A549 (cell line): ENCODE measurements at regions not wholly inside any gene's neighbourhood (a gene's known extent, or its start where the extent isn't known, plus 50 kb on each side); places are given as distances from the start of the nearest gene placed in this dataset.
"Not testable (repeated sequence)": the region's sequence is repeated elsewhere in the genome, so short reads cannot be mapped to it uniquely, and the experiment has no call there.

Source experiments
- ATAC-seq, 2 experiments: fragments of 200-7000 bp in 1 of 2; fragments of >200 bp in 1 of 2; cut with Nextera tagmentation in 1 of 2; cut with Tn5 transposase in 1 of 2; 3 replicates each; pipeline versions ENCODE4 v1.8.0 to v1.9.1; 2018 to 2020; ENCODE audit warnings: mild to moderate bottlenecking in 1 of 2, moderate library complexity in 1 of 2
- CTCF ChIA-PET: fragments of 300-600 bp; sonication (Branson Sonifier 250); formaldehyde crosslinking; extraction: SDS; loops from one replicate; lab custom pipeline; 2021; ENCODE audit warnings: antibody characterized with exemption, inconsistent platforms; lab: Yijun Ruan, JAX
- POLR2A ChIA-PET: fragments of 350-600 bp; formaldehyde crosslinking; extraction: SDS; loops from one replicate; lab custom pipeline; 2021; ENCODE audit warnings: antibody characterized with exemption, inconsistent platforms; lab: Yijun Ruan, JAX
- DNase-seq, 2 experiments: peaks; one replicate each; pipeline versions ENCODE4 v3.0.0 to v3.0.0-alpha.2; 2011 to 2016; ENCODE audit warnings: low read depth in 1 of 2, low spot score in 1 of 2
- FAIRE-seq: peaks from 2 replicates; lab custom pipeline; 2011; peaks lifted over from hg19 to GRCh38; lab: Jason Lieb, UNC
- H3K27ac ChIP-seq, 2 experiments: fragments of >200 bp; sonication (Bioruptor Twin); formaldehyde crosslinking; 3 replicates each; pipeline ENCODE4 v1.5.1; 2016 to 2017
- H3K4me1 ChIP-seq: fragments of >200 bp; sonication (Bioruptor Twin); formaldehyde crosslinking; 3 replicates; pipeline ENCODE4 v1.6.1; 2016
- H3K4me2 ChIP-seq: fragments of >200 bp; sonication (Bioruptor Twin); formaldehyde crosslinking; 3 replicates; pipeline ENCODE4 v1.6.1; 2016
- H3K4me3 ChIP-seq: fragments of >200 bp; sonication (Bioruptor Twin); formaldehyde crosslinking; 3 replicates; pipeline ENCODE4 v1.5.1; 2016
- H3K9me3 ChIP-seq: fragments of >200 bp; sonication (Bioruptor Twin); formaldehyde crosslinking; 3 replicates; pipeline ENCODE4 v1.6.1; 2016
- ATOH8 ChIP-seq: fragments of 250-450 bp; sonication (Bioruptor Pico); IDR thresholded peaks from 2 replicates; pipeline ENCODE4 v1.5.0; 2020; ENCODE audit warnings: low read depth, mild to moderate bottlenecking, moderate library complexity
- E2F6 ChIP-seq: IDR thresholded peaks from 2 replicates; pipeline ENCODE4 v1.6.1; 2012; ENCODE audit warnings: low read depth, borderline replicate concordance
- FOSL2 ChIP-seq, 2 experiments: fragments of 450-650 bp in 1 of 2; fragments of >200 bp in 1 of 2; sonication (Bioruptor Twin) in 1 of 2; formaldehyde crosslinking; IDR thresholded peaks; 2 replicates each; pipeline versions ENCODE4 v1.5.0 to v1.6.1; 2016 to 2020; ENCODE audit warnings: mild to moderate bottlenecking in 1 of 2, moderate library complexity in 1 of 2
- HES2 ChIP-seq: fragments of >200 bp; sonication (Bioruptor Twin); formaldehyde crosslinking; IDR thresholded peaks from 2 replicates; pipeline ENCODE4 v1.6.1; 2016
- HEYL ChIP-seq: fragments of 250-450 bp; sonication (Bioruptor Pico); IDR thresholded peaks from 2 replicates; pipeline ENCODE4 v1.8.0; 2021; ENCODE audit warnings: mild to moderate bottlenecking, moderate library complexity
- JUN ChIP-seq, 2 experiments: fragments of >200 bp; sonication (Bioruptor Twin); formaldehyde crosslinking; IDR thresholded peaks; 2 replicates in 1 of 2; 3 replicates in 1 of 2; pipeline ENCODE4 v1.6.1; 2016 to 2017
- KDM1A ChIP-seq: fragments of 200-600 bp; sonication (generic); IDR thresholded peaks from 2 replicates; pipeline ENCODE4 v1.6.1; 2016; ENCODE audit warnings: low read depth, mild to moderate bottlenecking
- MAFK ChIP-seq: fragments of 450-650 bp; IDR thresholded peaks from 2 replicates; pipeline ENCODE4 v1.6.1; 2014; ENCODE audit not compliant: partially characterized antibody
- MAX ChIP-seq: IDR thresholded peaks from 2 replicates; pipeline ENCODE4 v1.6.1; 2012
- MYC ChIP-seq: IDR thresholded peaks from 2 replicates; pipeline ENCODE4 v1.6.1; 2012; ENCODE audit warnings: mild to moderate bottlenecking, inconsistent platforms, low read length, improper control_type of control experiment, borderline replicate concordance
- NFE2L2 ChIP-seq: fragments of 150-350 bp; conservative IDR thresholded peaks from 2 replicates; pipeline ENCODE4 v1.6.1; 2014; ENCODE audit warnings: low read length
- POLR2AphosphoS2 ChIP-seq: conservative IDR thresholded peaks from 2 replicates; pipeline ENCODE4 v1.6.1; 2012; ENCODE audit warnings: low read length, improper control_type of control experiment, inconsistent platforms
- RAD21 ChIP-seq, 2 experiments: fragments of >200 bp in 1 of 2; sonication (Bioruptor Twin) in 1 of 2; formaldehyde crosslinking in 1 of 2; IDR thresholded peaks in 1 of 2; conservative IDR thresholded peaks in 1 of 2; 2 replicates in 1 of 2; 3 replicates in 1 of 2; pipeline ENCODE4 v1.6.1; 2012 to 2018; ENCODE audit warnings: inconsistent platforms in 1 of 2
- RARB ChIP-seq: fragments of 250-450 bp; sonication (Bioruptor Pico); IDR thresholded peaks from 2 replicates; pipeline ENCODE4 v1.8.0; 2021; ENCODE audit warnings: mild to moderate bottlenecking, moderate library complexity
- SMC3 ChIP-seq: fragments of >200 bp; sonication (Bioruptor Twin); formaldehyde crosslinking; IDR thresholded peaks from 3 replicates; pipeline ENCODE4 v1.6.1; 2018; ENCODE audit warnings: inconsistent platforms
- SREBF2 ChIP-seq: fragments of 450-650 bp; IDR thresholded peaks from 2 replicates; pipeline ENCODE4 v1.6.1; 2014; ENCODE audit warnings: mild to moderate bottlenecking, moderate library complexity
- USF2 ChIP-seq: fragments of 450-650 bp; IDR thresholded peaks from 2 replicates; pipeline ENCODE4 v1.6.1; 2014; ENCODE audit warnings: antibody characterized with exemption
- ZC3H11A ChIP-seq: fragments of 450-650 bp; IDR thresholded peaks from 2 replicates; pipeline ENCODE4 v1.6.1; 2014; ENCODE audit warnings: antibody characterized with exemption, mild to moderate bottlenecking
- ZSCAN20 ChIP-seq: fragments of 250-450 bp; sonication (Bioruptor Pico); IDR thresholded peaks from 2 replicates; pipeline ENCODE4 v1.8.0; 2022; ENCODE audit warnings: mild to moderate bottlenecking, moderate library complexity
- WGBS: methylation state at CpG from one replicate; pipeline ENCODE4 v1.1.6; 2017; ENCODE audit errors: missing lambda C conversion rate; 5-methylcytosine and 5-hydroxymethylcytosine counted together

- DNase-seq: no peak
- no peak for FAIRE-seq
- POLR2A ChIA-PET: no interaction called here
These were observed 1238.9 kb downstream of the ADGRL3 start for GRCh38 chr4:62439051-62439450.

GRCh38 chr4:62434921-62435320 lies 1234.8 kb downstream of the ADGRL3 start:
- ChIA-PET POLR2A (no interaction called here), CTCF (no interaction called here)
- no peak overlapping the region for H3K27ac ChIP-seq
- DNase-seq (no peak), FAIRE-seq (no peak), ATAC-seq (no peak)
- TF ChIP-seq HEYL (CRISPR knock-in tag): no peak
- TF ChIP-seq E2F6: no peak
- TF ChIP-seq KDM1A: no peak
- no peak for TF ChIP-seq RAD21 (conservative IDR thresholded peaks at IDR 0.05 in 1 of 2, IDR thresholded peaks at IDR 0.05 in 1 of 2)
- H3K4me3 ChIP-seq: no peak overlapping the region
- no peaks in the 10 kb centered on the region for H3K4me1 ChIP-seq
- no peaks in the 10 kb centered on the region for H3K9me3 ChIP-seq
- no peak overlapping the region for H3K4me2 ChIP-seq

More at GRCh38 chr4:62439051-62439450, 1238.9 kb downstream of the ADGRL3 start:
- Histone ChIP-seq H3K4me3 (no peak overlapping the region), H3K9me3 (no peaks in the 10 kb centered on the region), H3K4me2 (no peak overlapping the region), H3K27ac (no peak overlapping the region), H3K4me1 (no peaks in the 10 kb centered on the region)
- no peak for TF ChIP-seq JUN (IDR thresholded peaks at IDR 0.05)
- no peak for TF ChIP-seq ZC3H11A
- no peak for TF ChIP-seq ATOH8 (CRISPR knock-in tag)
- no peak for TF ChIP-seq MYC
- TF ChIP-seq HEYL (CRISPR knock-in tag): no peak
- TF ChIP-seq USF2: no peak
- TF ChIP-seq FOSL2 (IDR thresholded peaks at IDR 0.05): no peak
- no peak for TF ChIP-seq FOSL2 (CRISPR knock-in tag; IDR thresholded peaks at IDR 0.05)
- WGBS: 5% methylated on average over 3 of the region's 3 CpGs
- no peak for ATAC-seq
- CTCF ChIA-PET: no interaction called here

- H3K9me3 ChIP-seq, POLR2A ChIA-PET, H3K4me2 ChIP-seq, H3K4me3 ChIP-seq, H3K4me1 ChIP-seq, DNase-seq, ATAC-seq, FAIRE-seq, CTCF ChIA-PET, H3K27ac ChIP-seq: not testable (repeated sequence)
- WGBS: 29% methylated on average over 8 of the region's 8 CpGs
These were observed 1231.5 kb downstream of the ADGRL3 start for GRCh38 chr4:62431513-62432231.

- H3K4me1 ChIP-seq: no peaks in the 10 kb centered on the region
- ATAC-seq (no peak), DNase-seq (no peak), FAIRE-seq (no peak)
- ChIA-PET CTCF (no interaction called here), POLR2A (no interaction called here)
- H3K4me2 ChIP-seq: no peak overlapping the region
- WGBS: 12% methylated on average over 5 of the region's 5 CpGs
- TF ChIP-seq RARB: no peak
- no peak for TF ChIP-seq SMC3
- no peak for TF ChIP-seq HES2
- TF ChIP-seq SREBF2: no peak
- no peak for TF ChIP-seq MAX
- no peak for TF ChIP-seq NFE2L2
- TF ChIP-seq MAFK: no peak
- TF ChIP-seq KDM1A: no peak
- no peak for TF ChIP-seq ZSCAN20
- no peak for TF ChIP-seq POLR2AphosphoS2
- H3K4me3 ChIP-seq: no peak overlapping the region
- H3K27ac ChIP-seq: no peak overlapping the region
- no peaks in the 10 kb centered on the region for H3K9me3 ChIP-seq
These were observed 1229.2 kb downstream of the ADGRL3 start for GRCh38 chr4:62429297-62429696.
